COLO668 (cell line): ENCODE measurements at regions not wholly inside any gene's neighbourhood (a gene's known extent, or its start where the extent isn't known, plus 50 kb on each side); places are given as distances from the start of the nearest gene placed in this dataset.

ENCODE experiments used
- DNase-seq: peaks from one replicate; lab custom pipeline; 2025; ENCODE audit not compliant: unreplicated experiment; lab: John Stamatoyannopoulos, UW

DNA sequence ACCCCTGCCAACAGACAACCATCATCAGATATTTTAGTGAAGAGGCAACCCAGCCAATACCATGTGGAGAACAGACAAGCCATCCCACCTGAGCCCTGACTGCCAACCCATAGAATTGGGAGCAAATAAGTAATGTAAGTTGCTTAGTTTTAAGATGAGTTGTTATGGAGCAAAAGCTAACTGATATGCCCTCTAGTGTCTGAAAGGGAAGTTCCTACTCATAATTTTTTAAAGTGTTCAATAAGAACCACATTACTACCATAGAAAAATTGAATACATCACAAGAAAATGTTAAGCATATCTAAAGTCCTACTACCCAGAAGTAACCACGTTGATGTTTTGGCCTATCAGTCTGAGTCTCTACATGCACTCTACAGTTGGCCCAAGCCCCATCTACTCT, 50.8 kb upstream of the SLC36A4 start:
- no peak for DNase-seq

DNA sequence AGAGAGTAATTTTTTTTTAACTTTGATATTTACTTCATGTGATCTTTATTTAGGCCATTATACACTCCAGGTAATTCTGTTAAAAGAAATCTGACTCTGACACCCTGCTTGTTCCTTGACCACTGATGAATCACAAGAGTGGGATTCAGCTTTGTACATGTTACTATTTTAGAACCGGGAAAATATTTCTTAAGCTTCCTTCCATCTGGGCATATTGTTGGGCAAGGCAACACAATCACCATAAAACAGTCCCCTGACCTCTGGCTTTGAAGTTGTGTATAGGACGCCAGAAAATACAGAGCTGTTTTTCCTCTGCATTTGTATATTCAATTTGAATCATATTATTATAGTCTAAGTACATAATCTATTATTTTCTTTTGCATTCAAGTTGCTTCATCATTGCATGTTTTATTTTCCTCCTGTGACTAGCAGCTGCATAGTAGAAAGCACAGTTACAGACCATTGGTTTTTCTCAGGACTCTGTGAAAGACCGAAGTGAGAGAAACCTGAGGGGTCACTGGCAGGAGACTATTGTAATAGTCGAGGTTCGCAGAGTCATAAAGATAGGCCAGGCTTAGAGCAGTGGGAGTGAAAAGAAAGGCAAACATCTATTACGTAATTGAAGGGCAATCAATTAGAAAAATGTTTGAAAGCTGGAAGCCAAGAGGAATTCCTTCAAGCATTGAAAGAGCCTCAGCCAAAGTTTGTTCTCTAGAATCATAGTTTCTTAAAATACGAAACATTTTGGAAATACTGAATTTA, 51.8 kb upstream of the SLC36A4 start:
- no peak for DNase-seq

DNA sequence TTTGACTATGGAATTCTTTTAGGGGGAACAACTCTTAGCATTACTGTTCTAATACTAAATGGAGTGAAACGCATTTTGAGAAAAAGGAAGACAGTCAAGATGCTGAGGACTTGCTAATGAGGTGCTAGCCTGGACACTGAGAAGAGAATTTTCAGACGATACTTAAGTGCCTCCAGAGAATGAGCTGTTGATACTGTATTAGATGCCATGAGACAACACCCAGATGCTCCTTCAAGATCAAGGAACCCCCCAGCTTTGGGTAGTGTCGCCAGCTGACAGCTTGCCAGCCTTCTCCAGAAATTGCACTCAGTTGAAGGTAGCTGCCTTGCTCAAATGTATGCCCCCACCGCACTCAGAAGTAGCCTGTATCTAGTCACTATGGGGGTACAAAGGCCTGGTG, 52.5 kb upstream of the SLC36A4 start:
- DNase-seq, result no peak

DNA sequence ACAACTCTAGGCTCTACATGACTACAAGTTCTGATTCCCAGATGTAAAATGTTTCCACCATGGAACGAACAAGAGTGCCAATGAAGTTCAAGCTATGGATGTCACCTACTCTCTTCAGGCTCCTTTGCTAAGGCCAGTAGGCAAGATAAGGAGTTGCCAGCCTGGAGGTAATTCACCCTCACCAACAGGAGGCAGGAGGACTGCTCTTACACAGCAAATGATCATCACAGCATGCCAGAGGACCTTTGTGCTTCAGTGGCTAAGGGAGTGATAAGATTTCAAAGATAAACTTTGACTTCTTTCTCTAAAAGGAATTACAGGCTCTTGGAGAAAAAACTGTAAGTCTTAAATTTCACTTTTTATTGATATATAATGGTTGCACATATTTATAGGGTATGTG, 54.1 kb upstream of the SLC36A4 start:
- DNase-seq, result no peak

DNA sequence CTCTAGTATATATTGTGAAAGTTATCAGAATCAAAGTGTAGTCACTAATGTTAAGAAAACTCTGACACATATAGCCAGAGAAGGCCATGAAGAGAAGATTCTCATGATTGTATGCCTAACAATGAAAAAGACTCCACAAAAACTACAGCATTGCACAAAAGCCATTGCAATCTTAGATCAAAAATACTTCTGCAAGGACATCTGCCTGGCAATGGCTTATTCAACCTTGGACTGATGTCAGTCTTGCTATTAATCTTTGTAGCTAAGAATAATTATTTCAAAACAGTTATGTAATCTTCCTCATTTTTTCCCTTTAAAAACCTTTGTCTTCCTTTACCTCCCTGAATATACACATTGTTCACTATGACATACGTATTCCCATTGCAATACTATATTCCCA, 55.3 kb upstream of the SLC36A4 start:
- DNase-seq, result no peak

DNA sequence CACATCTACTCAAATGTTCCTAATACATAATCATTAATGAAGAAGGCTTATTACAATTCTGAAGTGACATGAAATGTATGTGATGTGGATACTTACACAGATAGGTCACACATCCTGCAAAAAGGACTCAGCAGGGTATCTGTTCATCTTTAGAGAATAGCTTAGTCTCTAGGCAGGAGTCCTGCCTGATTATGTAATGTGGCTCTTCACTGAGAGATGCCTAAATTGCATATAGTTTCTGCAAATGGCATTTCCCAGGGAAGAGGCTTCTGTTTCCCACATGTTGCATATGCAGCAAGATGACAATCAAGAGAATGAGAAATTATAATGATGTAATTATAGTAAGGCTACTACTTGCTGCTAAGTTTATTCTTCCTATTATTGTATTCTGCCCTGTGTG, 58.8 kb upstream of the SLC36A4 start:
- DNase-seq, result no peak

DNA sequence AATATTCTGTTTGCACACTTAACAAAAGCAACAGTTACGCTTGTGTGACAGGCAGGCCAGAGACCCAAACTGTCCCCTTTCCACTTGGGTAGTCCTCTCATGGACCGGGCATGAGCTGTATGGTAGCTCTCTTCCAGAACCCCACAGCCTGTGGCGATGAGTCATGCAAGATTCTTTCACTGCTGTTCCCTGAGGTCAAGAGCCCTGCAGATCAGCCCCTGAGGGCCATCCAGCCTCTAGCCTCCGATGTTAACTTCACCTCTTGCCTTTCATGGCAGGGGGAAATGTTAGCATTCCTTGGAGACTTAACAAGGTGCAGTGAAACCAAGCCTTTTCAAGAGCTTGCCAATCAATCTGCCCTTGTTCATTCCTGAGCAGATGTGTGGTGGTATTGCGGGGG, 63.2 kb upstream of the DEUP1 start:
- no peak for DNase-seq

DNA sequence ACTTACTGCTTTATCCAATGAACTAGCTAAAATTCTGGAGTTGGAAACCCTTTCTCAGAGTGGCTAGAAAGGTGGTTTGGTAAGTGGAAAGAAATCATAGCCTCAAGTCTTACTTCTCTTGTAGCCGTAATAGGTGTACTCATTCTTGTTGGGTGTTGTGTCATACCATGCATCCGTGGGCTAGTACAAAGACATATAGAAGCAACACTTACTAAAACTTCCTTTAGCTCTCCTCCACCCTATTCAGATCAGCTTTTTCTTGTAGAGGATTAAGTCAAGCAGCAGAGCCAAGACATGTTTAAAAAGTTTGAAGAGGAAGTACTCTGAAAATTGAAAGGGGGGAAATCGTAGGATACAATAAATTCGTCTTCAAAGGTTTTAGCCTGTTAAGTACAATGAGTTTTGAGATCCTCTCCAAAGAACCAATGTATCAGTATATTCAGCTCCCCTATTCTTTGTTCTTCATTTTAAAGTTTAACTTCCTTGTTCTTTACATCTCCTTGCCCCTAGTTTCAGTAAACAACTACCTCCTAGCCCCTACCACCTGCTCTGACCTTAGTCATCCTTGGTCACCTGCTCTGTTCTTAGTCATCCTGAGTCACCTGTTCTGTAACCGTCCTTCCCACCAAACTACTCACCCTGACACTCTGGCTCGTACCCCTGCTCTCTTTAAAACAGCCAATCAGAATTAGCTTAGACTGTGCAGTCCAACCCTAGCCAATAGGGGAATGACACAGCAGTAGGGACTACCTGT, 62.1 kb upstream of the DEUP1 start:
- no peak for DNase-seq

DNA sequence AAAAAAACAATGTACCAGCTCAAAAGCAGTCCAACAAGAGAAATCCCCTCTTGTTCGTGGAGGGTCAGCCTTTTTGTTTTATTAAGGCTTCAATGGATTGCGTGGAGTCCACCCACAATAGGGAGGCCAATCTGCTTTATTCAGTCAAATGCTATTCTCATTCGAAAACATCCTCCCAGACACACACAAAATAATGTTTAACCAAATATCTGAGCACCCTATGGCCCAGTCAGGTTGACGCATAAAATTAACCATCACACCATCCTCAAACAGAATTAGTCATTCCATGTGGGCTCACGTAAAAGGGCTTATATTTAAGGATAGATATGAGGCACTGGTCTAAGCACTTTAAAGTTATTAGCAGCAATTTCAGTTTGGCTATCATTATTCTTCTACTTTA, 58.9 kb upstream of the DEUP1 start:
- DNase-seq, result no peak

DNA sequence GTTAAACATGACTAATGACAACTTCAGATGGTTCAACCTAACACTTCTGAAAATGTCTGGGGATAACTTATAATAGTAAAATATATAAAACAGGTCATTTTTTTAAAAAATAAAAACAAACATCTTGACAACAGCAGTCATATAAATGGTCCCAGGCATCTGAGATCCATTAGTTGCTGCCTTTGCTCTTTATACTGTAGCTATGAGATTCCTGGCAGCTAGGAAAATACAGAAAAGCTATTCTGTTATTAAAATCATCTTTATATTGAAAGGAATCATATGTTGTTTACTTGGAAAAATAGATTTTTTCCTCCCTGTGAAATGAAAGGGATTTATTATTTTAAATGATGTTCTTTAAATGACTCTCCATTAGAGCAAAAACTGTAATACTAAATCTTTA, 55.7 kb upstream of the DEUP1 start:
- no peak for DNase-seq

DNA sequence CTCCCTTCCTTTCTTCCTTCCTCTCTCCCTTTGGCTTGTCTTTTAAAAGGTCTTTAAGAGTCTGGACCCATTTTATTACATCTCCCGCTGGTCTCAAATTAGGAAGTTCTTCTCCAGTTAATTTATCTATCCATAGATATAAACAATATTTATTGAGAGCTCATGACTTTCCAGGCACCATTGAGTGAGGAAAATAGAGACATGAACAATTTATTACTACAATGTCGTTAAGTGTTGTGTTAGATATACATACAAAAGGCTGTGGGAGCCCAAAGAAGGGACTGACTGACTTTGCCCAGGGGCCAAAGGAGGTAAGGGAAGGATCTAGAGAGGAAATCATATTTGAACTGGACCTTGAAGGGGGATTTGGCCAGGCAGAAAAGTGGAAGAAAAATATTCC, 51.6 kb upstream of the DEUP1 start:
- DNase-seq, result no peak

DNA sequence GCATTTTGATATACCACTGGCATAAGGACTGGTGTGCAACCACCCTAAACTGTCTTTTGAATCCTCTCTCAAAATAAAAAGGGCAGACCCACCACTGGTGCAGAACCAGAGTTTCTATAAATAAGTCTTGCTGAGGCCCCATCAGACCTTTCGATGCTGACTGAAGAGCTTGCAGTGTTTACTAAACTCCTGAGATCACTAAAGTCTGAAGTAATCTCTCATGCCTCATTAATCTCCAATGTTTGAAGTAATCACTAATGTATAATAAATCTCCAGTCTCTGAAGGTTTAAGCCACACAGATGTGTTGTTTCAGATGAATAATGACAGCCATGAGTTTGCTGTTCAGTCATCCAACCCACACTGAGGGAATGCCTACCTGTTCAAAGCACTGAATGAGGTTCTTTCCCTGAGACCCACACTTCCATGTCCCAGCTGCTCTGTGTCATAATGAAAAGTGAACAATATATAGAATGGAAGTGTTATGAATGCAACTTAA, 50.6 kb upstream of the DEUP1 start:
- DNase-seq, result peak; percentile 73
